Esophagus (tissue), 2 donors: ENCODE measurements at regions not wholly inside any gene's neighbourhood (a gene's known extent, or its start where the extent isn't known, plus 50 kb on each side); places are given as distances from the start of the nearest gene placed in this dataset.

ENCODE experiments used
- H3K27ac ChIP-seq, 2 donors: one replicate each; pipeline ENCODE4 v1.5.1; 2013; ENCODE audit warnings: low read depth in 2 of 2, mild to moderate bottlenecking in 2 of 2, inconsistent platforms in 1 of 2, low read length in 1 of 2, moderate library complexity in 1 of 2
- H3K27me3 ChIP-seq, 2 donors: one replicate each; pipeline ENCODE4 v1.6.1; 2013; ENCODE audit warnings: low read length in 2 of 2, control low read depth in 1 of 2, mild to moderate bottlenecking in 1 of 2; ENCODE audit not compliant: insufficient read depth in 2 of 2, control insufficient read depth in 1 of 2
- H3K36me3 ChIP-seq, 2 donors: one replicate each; pipeline ENCODE4 v1.6.1; 2013; ENCODE audit warnings: low read length in 1 of 2; ENCODE audit not compliant: control insufficient read depth in 2 of 2, insufficient read depth in 2 of 2
- H3K4me1 ChIP-seq, 2 donors: one replicate each; pipeline ENCODE4 v1.6.1; 2013; ENCODE audit warnings: low read length in 1 of 2; ENCODE audit not compliant: control insufficient read depth in 2 of 2, insufficient read depth in 2 of 2
- H3K4me3 ChIP-seq, 2 donors: one replicate each; pipeline ENCODE4 v1.5.1; 2013; ENCODE audit warnings: low read length in 2 of 2, mild to moderate bottlenecking in 2 of 2, low read depth in 1 of 2, moderate library complexity in 1 of 2
- H3K9me3 ChIP-seq, 2 donors: one replicate each; pipeline ENCODE4 v1.6.1; 2013; ENCODE audit warnings: mild to moderate bottlenecking in 2 of 2, low read depth in 1 of 2, low read length in 1 of 2, moderate library complexity in 1 of 2; ENCODE audit not compliant: control insufficient read depth in 2 of 2, insufficient read depth in 1 of 2
- WGBS, 2 donors: extraction: QIAGEN DNeasy Blood & Tissue Kit; methylation state at CpG; one replicate each; pipeline ENCODE4 v1.1.7; 2013; 5-methylcytosine and 5-hydroxymethylcytosine counted together
- donor health status: healthy with polysubstance abuse.
- donor health status: Bipolar disorder and iron deficiency.

DNA sequence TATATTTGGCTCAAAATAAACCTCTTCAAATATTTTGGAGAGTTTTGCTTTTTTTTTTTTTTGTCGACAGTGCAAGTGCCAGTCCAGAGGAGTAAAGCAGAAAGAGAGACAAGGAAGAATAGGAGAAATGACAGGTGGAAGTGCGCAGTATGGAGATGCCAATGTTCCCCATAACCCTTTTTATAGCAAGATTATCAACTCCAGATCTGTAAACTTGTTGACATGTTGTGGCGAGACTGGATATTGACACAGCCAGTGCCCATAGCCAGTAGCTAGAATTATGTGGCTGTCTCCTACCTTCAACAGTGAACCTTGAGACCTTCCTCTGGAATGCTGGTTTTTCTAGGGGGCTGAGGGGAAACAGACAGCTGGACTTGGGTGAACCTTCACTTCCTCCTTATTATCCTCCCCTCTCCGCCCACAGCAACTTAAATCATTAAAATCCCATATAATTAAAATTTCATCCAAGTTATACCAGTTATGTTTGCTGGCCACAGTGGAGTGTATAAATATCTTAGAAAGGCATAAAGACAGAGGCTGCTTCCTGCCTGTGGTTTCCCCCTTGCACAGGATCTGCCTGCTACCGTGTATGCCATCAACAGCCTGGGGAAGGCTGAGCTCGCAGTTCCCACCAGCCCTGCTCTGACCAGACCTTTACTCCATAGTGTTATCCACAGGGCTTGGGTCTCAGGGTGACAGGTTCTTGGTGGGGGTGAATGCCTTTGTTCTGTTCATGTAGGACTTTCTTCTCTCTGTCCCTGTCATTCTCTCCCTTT is 112.3 kb upstream of the ANKH start:
- WGBS, 2 donors, result 82 to 83% methylated on average over 6 of the region's 6 CpGs
- Histone ChIP-seq H3K36me3 (no peaks in the 10 kb centered on the region), H3K27ac (no peak overlapping the region), H3K9me3 (no peaks in the 10 kb centered on the region), H3K4me3 (no peak overlapping the region), H3K4me1 (no peaks in the 10 kb centered on the region), H3K27me3 (no peaks in the 10 kb centered on the region)

GRCh38 chr5:14980698-14981097 is 109.1 kb upstream of the ANKH start:
- H3K27ac ChIP-seq, result no peak overlapping the region
- no peaks in the 10 kb centered on the region for H3K9me3 ChIP-seq
- no peaks in the 10 kb centered on the region for H3K27me3 ChIP-seq
- no peaks in the 10 kb centered on the region for H3K4me1 ChIP-seq
- WGBS, 2 donors, result 53 to 69% methylated on average over 2 of the region's 2 CpGs
- H3K36me3 ChIP-seq, result no peaks in the 10 kb centered on the region
- no peak overlapping the region for H3K4me3 ChIP-seq

- H3K4me3 ChIP-seq, result no peak overlapping the region
- WGBS, 2 donors, result 40 to 48% methylated on average over 2 of the region's 2 CpGs
- H3K9me3 ChIP-seq, result no peaks in the 10 kb centered on the region
- H3K4me1 ChIP-seq, result no peaks in the 10 kb centered on the region
- no peak overlapping the region for H3K27ac ChIP-seq
- H3K27me3 ChIP-seq, result no peaks in the 10 kb centered on the region
- no peaks in the 10 kb centered on the region for H3K36me3 ChIP-seq
Measured at GRCh38 chr5:14977058-14977685, 105.6 kb upstream of the ANKH start.

DNA sequence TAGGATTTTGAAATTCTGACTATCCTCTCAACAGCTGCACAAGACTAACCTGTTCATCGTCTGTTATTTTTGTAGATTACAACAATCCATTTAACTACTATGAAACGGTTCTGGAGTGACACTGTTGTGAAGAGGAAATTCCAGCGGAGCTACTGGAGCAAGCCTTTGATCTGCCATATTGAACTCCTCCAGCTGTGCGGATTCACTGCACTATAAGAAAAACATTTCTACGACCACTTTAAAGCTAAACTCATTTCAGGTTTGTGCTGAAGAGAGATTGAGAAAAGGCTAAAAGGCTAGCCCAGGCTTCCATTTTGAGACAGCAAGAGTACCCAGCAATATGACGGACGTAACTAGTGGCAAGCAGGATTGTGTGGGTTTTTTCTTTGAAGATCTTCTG is 104.9 kb upstream of the ANKH start:
- H3K9me3 ChIP-seq, result no peaks in the 10 kb centered on the region
- 71 to 74% methylated on average over 7 of the region's 7 CpGs for WGBS, 2 donors

DNA sequence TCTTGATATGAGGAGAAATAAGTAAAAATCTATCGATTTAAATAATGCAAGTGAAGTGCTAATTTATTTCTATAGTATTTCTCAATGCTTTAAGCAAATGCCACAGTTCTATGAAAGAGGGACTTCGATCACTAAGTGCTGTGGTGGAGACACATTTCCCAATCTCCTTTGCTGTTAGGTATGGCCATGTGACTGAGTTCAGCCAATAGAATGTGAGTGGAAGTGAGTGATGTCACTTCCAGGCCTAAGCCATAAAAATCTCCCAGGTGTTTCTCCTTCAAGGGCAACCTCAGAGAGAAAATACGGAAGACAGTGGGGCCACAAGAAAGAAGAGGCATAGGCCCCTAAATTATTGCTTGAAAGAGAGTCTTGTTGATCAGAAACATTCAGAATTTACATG is 100.3 kb upstream of the ANKH start:
- no peaks in the 10 kb centered on the region for H3K36me3 ChIP-seq
- H3K4me3 ChIP-seq, result no peak overlapping the region
- H3K4me1 ChIP-seq, result no peaks in the 10 kb centered on the region
- no peak overlapping the region for H3K27ac ChIP-seq
- H3K9me3 ChIP-seq, result no peaks in the 10 kb centered on the region
- H3K27me3 ChIP-seq, result no peaks in the 10 kb centered on the region
- WGBS, 2 donors, result 92 to 97% methylated on average over 3 of the region's 3 CpGs

More for the DNA sequence above, 104.9 kb upstream of the ANKH start:
- no peaks in the 10 kb centered on the region for H3K36me3 ChIP-seq
- H3K27ac ChIP-seq, result no peak overlapping the region
- no peaks in the 10 kb centered on the region for H3K4me1 ChIP-seq
- H3K27me3 ChIP-seq, result no peaks in the 10 kb centered on the region
- H3K4me3 ChIP-seq, result no peak overlapping the region

DNA sequence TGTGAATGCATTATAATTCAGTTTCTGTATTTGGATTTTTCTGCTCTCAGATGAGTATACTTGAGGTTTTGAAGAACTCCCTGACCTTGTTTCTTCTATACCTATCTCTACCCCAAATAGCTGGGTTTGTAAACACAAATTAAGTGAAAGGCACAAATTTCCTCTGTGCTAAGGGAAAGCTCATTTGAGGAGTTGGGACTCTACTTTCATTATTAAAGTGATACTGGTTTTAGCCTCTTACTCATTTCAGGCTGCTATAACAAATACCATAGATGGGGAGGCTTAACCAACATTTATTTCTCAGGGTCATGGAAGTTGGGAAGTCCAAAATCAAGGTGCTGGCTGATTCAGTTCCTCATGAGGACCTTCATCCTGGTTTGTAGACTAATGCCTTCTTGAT is 97.2 kb upstream of the ANKH start:
- Histone ChIP-seq H3K4me3 (no peak overlapping the region), H3K36me3 (no peaks in the 10 kb centered on the region), H3K9me3 (no peaks in the 10 kb centered on the region), H3K27me3 (no peaks in the 10 kb centered on the region), H3K4me1 (no peaks in the 10 kb centered on the region), H3K27ac (no peak overlapping the region)

- H3K36me3 ChIP-seq, result no peaks in the 10 kb centered on the region
- 83 to 86% methylated on average over 6 of the region's 6 CpGs for WGBS, 2 donors
- H3K4me3 ChIP-seq, result no peak overlapping the region
- no peaks in the 10 kb centered on the region for H3K9me3 ChIP-seq
- no peak overlapping the region for H3K27ac ChIP-seq
- H3K4me1 ChIP-seq, result no peaks in the 10 kb centered on the region
- H3K27me3 ChIP-seq, result no peaks in the 10 kb centered on the region
Measured at GRCh38 chr5:14967166-14967565, 95.6 kb upstream of the ANKH start.

DNA sequence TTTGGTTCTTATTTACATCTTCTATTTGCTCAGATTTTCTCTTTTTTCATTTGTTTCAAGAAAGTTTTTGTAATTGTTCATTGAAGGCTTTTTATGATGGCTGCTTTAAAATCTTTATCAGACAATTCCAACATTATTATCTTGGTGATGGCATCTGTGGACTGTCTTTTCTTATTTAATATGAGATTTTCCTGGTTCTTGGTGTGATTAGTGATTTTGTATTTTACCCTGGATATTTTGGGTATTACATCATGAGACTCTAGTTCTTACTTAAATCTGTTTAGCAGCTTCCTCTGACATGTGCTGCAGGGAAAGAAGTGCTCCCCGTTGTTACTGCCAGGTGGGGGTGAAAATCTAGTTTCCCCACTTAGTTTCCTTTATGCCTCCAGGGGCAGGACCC is 94.2 kb upstream of the ANKH start:
- no peak overlapping the region for H3K4me3 ChIP-seq
- no peaks in the 10 kb centered on the region for H3K27me3 ChIP-seq
- WGBS, 2 donors, result 75 to 100% methylated on average over 1 of the region's 1 CpG
- H3K36me3 ChIP-seq, result no peaks in the 10 kb centered on the region
- no peak overlapping the region for H3K27ac ChIP-seq
- H3K9me3 ChIP-seq, result no peaks in the 10 kb centered on the region
- no peaks in the 10 kb centered on the region for H3K4me1 ChIP-seq

DNA sequence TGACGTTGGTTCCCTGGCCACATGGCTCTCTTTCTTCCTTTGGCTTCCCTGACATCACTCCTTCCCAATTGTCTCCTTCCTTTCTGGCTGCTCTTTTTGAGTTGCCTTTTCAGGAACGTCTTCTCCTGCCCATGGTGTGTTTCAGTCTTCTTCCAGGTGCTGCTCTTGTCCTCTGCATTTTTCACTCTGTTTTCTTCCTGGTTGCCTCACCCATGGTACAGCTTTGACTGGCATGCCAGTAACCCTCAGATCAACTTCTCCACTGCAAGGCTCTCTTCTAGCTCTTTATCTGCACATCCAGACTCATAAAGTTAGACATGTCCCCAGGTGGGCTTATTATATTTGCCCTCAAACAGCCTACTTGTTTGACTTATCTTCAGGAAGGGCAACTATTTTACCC is 91.0 kb upstream of the ANKH start:
- Histone ChIP-seq H3K36me3 (no peaks in the 10 kb centered on the region), H3K9me3 (no peaks in the 10 kb centered on the region), H3K27ac (peak overlapping the region in 1 of 2 donors; percentile 3), H3K27me3 (no peaks in the 10 kb centered on the region), H3K4me3 (no peak overlapping the region), H3K4me1 (no peaks in the 10 kb centered on the region)
- WGBS, 2 donors, result 70 to 75% methylated on average over 2 of the region's 2 CpGs

- 94 to 96% methylated on average over 17 of the region's 17 CpGs for WGBS, 2 donors
- Histone ChIP-seq H3K4me3 (no peak overlapping the region), H3K9me3 (no peaks in the 10 kb centered on the region), H3K4me1 (no peaks in the 10 kb centered on the region), H3K27ac (no peak overlapping the region), H3K27me3 (no peaks in the 10 kb centered on the region), H3K36me3 (no peaks in the 10 kb centered on the region)
Measured at GRCh38 chr5:14960120-14960462, 88.5 kb upstream of the ANKH start.
